Mammary epithelial cell (primary cell): ENCODE measurements at regions not wholly inside any gene's neighbourhood (a gene's known extent, or its start where the extent isn't known, plus 50 kb on each side); places are given as distances from the start of the nearest gene placed in this dataset.

Experiments used
- EZH2 ChIP-seq: IDR thresholded peaks from 2 replicates; pipeline ENCODE4 v1.6.1; 2012; ENCODE audit warnings: low read length, inconsistent platforms, borderline replicate concordance
- TF ChIP-seq, protein P1 (sequence below), 2 donors: IDR thresholded peaks in 1 of 2; conservative IDR thresholded peaks in 1 of 2; 2 replicates each; pipeline ENCODE4 v1.5.1; 2011 to 2012; ENCODE audit warnings: inconsistent platforms in 2 of 2, low read length in 2 of 2, mild to moderate bottlenecking in 2 of 2, control low read depth in 1 of 2, low read depth in 1 of 2; ENCODE audit not compliant: insufficient read depth in 1 of 2; ENCODE audit errors: extremely low read depth in 1 of 2

DNA sequence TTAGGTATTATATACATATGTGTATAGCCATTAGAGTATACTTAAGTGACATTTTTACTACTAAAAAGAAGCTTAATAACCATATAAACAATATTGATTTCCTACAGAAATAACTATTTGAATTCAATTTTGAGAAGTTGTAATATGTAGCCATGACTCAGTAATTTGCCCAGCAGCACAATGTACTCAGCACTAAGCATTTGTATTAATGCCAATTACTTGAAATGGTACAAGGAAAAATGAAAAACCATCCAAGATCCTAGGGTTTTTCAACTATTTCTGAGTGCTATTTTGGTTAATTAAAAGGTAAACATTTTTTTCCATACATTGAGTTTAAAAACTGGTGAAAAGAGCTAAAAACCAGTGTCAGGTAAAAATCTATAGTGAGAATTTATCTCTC, 324.0 kb downstream of the KCNJ3 start:
- TF ChIP-seq, protein P1, sequence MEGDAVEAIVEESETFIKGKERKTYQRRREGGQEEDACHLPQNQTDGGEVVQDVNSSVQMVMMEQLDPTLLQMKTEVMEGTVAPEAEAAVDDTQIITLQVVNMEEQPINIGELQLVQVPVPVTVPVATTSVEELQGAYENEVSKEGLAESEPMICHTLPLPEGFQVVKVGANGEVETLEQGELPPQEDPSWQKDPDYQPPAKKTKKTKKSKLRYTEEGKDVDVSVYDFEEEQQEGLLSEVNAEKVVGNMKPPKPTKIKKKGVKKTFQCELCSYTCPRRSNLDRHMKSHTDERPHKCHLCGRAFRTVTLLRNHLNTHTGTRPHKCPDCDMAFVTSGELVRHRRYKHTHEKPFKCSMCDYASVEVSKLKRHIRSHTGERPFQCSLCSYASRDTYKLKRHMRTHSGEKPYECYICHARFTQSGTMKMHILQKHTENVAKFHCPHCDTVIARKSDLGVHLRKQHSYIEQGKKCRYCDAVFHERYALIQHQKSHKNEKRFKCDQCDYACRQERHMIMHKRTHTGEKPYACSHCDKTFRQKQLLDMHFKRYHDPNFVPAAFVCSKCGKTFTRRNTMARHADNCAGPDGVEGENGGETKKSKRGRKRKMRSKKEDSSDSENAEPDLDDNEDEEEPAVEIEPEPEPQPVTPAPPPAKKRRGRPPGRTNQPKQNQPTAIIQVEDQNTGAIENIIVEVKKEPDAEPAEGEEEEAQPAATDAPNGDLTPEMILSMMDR (conservative IDR thresholded peaks at IDR 0.05 in 1 of 2, IDR thresholded peaks at IDR 0.05 in 1 of 2; ENCODE audit: extremely low read depth in 1 of 2, insufficient read depth in 1 of 2, low read depth in 1 of 2, low read length in 2 of 2), result no peak
- no peak for TF ChIP-seq EZH2
